Astrocyte (in vitro differentiated cells and primary cell): ENCODE measurements at regions not wholly inside any gene's neighbourhood (a gene's known extent, or its start where the extent isn't known, plus 50 kb on each side); places are given as distances from the start of the nearest gene placed in this dataset.

Experiments used
- DNase-seq: peaks from one replicate; pipeline ENCODE4 v3.0.0-alpha.2; 2010; ENCODE audit warnings: low read depth
- FAIRE-seq: peaks from 2 replicates; lab custom pipeline; 2011; peaks lifted over from hg19 to GRCh38; lab: Jason Lieb, UNC
- H2AFZ ChIP-seq: 2 replicates; pipeline ENCODE4 v1.6.0; 2012; ENCODE audit warnings: low read depth, low read length, inconsistent platforms
- H3K27ac ChIP-seq: 2 replicates; pipeline ENCODE4 v1.5.1; 2011; ENCODE audit warnings: low read depth, low read length, inconsistent platforms
- H3K27me3 ChIP-seq: 2 replicates; pipeline ENCODE4 v1.6.0; 2011; ENCODE audit warnings: low read length, inconsistent platforms; ENCODE audit not compliant: insufficient read depth
- H3K36me3 ChIP-seq: 2 replicates; pipeline ENCODE4 v1.5.1; 2011; ENCODE audit warnings: low read length, inconsistent platforms; ENCODE audit not compliant: insufficient read depth
- H3K4me1 ChIP-seq: 2 replicates; pipeline ENCODE4 v1.5.1; 2011; ENCODE audit warnings: low read length, inconsistent platforms; ENCODE audit not compliant: insufficient read depth
- H3K4me2 ChIP-seq: 2 replicates; pipeline ENCODE4 v1.6.0; 2012; ENCODE audit warnings: low read length, inconsistent platforms
- H3K4me3 ChIP-seq: 2 replicates; pipeline ENCODE4 v1.5.1; 2011; ENCODE audit warnings: low read depth, mild to moderate bottlenecking, low read length, inconsistent platforms; ENCODE audit not compliant: insufficient read depth
- H3K79me2 ChIP-seq: 2 replicates; pipeline ENCODE4 v1.6.0; 2012; ENCODE audit warnings: mild to moderate bottlenecking, low read length, inconsistent platforms; ENCODE audit not compliant: insufficient read depth
- H3K9ac ChIP-seq: 2 replicates; pipeline ENCODE4 v1.6.0; 2012; ENCODE audit warnings: mild to moderate bottlenecking, low read length, inconsistent platforms
- H3K9me3 ChIP-seq: 2 replicates; pipeline ENCODE4 v1.5.1; 2012; ENCODE audit warnings: low read depth, mild to moderate bottlenecking, low read length, inconsistent platforms; ENCODE audit not compliant: insufficient read depth
- H4K20me1 ChIP-seq: 2 replicates; pipeline ENCODE4 v1.6.0; 2012; ENCODE audit warnings: low read length, inconsistent platforms; ENCODE audit not compliant: insufficient read depth
- H3K27ac Mint-ChIP-seq: one replicate; pipeline ENCODE4 v1.8.0; 2021; ENCODE audit warnings: mild to moderate bottlenecking, mixed read lengths; ENCODE audit not compliant: unreplicated experiment
- H3K27me3 Mint-ChIP-seq: one replicate; pipeline ENCODE4 v1.8.0; 2021; ENCODE audit warnings: low read depth, mixed read lengths; ENCODE audit not compliant: unreplicated experiment
- H3K36me3 Mint-ChIP-seq: one replicate; pipeline ENCODE4 v1.8.0; 2021; ENCODE audit warnings: low read depth, mixed read lengths; ENCODE audit not compliant: unreplicated experiment
- H3K4me1 Mint-ChIP-seq: one replicate; pipeline ENCODE4 v1.8.0; 2021; ENCODE audit warnings: low read depth, mixed read lengths; ENCODE audit not compliant: unreplicated experiment
- H3K4me3 Mint-ChIP-seq: one replicate; pipeline ENCODE4 v1.8.0; 2021; ENCODE audit warnings: mild to moderate bottlenecking, moderate library complexity, mixed read lengths; ENCODE audit not compliant: unreplicated experiment
- H3K9me3 Mint-ChIP-seq: one replicate; pipeline ENCODE4 v1.8.0; 2021; ENCODE audit warnings: mild to moderate bottlenecking, mixed read lengths; ENCODE audit not compliant: unreplicated experiment
- CTCF ChIP-seq: IDR thresholded peaks from 2 replicates; pipeline ENCODE4 v1.5.1; 2011; ENCODE audit warnings: low read depth, mild to moderate bottlenecking, inconsistent platforms, low read length, moderate library complexity; ENCODE audit not compliant: insufficient read depth
- EZH2 ChIP-seq: IDR thresholded peaks from 2 replicates; pipeline ENCODE4 v1.6.1; 2012; ENCODE audit warnings: mild to moderate bottlenecking, low read length, inconsistent platforms; ENCODE audit not compliant: insufficient read depth

- Mint-ChIP-seq H3K4me3 (no peak overlapping the region), H3K4me1 (no peaks in the 10 kb centered on the region), H3K27ac (no peak overlapping the region), H3K9me3 (peaks cover 7% of the 10 kb centered on the region), H3K27me3 (peaks cover 34% of the 10 kb centered on the region), H3K36me3 (no peaks in the 10 kb centered on the region)
- Histone ChIP-seq H3K9ac (no peak overlapping the region), H3K9me3 (no peaks in the 10 kb centered on the region), H3K4me1 (no peaks in the 10 kb centered on the region), H3K36me3 (no peaks in the 10 kb centered on the region), H4K20me1 (no peaks in the 10 kb centered on the region), H3K79me2 (no peaks in the 10 kb centered on the region), H3K4me3 (no peak overlapping the region), H2AFZ (no peak overlapping the region), H3K27ac (no peak overlapping the region), H3K27me3 (no peaks in the 10 kb centered on the region), H3K4me2 (no peak overlapping the region)
- no peak for DNase-seq
- FAIRE-seq, result no peak
- TF ChIP-seq EZH2 (no peak), CTCF (no peak)
Observed at GRCh38 chr11:116647305-116648080, 125.3 kb downstream of the BUD13 start.

DNA sequence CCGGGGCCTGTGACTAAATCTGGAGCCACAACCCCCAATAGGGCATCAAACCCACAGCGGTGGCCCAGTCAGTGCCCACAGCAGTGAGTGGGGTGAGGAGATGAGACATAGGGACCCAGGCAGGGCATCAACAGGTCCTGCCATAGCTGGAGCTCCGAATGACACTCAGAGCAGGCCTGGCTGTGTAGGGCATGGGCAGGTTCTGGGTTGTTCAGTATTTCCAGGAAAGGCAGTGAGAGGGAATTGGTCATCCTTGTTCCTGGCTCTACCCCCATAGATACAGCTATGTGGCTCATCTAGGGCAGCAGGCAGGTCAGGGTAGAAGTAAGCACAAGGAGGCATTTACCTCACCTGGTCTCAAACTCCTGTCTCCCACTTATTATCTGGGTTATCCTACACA is 126.6 kb downstream of the BUD13 start:
- Histone ChIP-seq H3K27me3 (no peaks in the 10 kb centered on the region), H3K9ac (no peak overlapping the region), H3K36me3 (no peaks in the 10 kb centered on the region), H3K4me2 (no peak overlapping the region), H3K9me3 (no peaks in the 10 kb centered on the region), H3K4me3 (no peak overlapping the region), H3K4me1 (no peaks in the 10 kb centered on the region), H2AFZ (no peak overlapping the region), H3K27ac (no peak overlapping the region), H4K20me1 (no peaks in the 10 kb centered on the region), H3K79me2 (no peaks in the 10 kb centered on the region)
- Mint-ChIP-seq H3K4me3 (no peak overlapping the region), H3K27ac (no peak overlapping the region), H3K4me1 (no peaks in the 10 kb centered on the region), H3K27me3 (peaks cover 39% of the 10 kb centered on the region), H3K9me3 (peaks cover 7% of the 10 kb centered on the region), H3K36me3 (no peaks in the 10 kb centered on the region)
- no peak for DNase-seq
- TF ChIP-seq CTCF (no peak), EZH2 (no peak)
- FAIRE-seq, result no peak

DNA sequence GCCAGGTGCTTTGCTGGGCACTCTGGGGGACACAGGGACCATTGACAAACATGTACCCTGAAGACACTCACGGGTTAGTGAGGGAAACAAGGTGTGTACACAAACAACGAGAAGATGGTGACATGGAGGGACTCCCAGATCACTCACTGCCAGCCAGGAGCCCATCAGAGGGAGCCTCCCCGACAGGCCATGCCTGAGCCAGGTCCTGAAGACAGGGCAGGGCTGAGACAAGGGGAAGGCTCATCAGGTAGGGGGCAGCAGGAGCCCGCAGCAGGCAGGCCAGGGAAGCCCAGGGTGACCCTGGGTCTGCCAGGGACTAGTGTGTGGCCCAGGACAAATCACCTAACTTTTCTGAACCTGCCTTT is 127.9 kb downstream of the BUD13 start:
- FAIRE-seq, result no peak
- Histone ChIP-seq H4K20me1 (no peaks in the 10 kb centered on the region), H3K4me3 (no peak overlapping the region), H3K36me3 (no peaks in the 10 kb centered on the region), H3K27me3 (no peaks in the 10 kb centered on the region), H3K4me2 (no peak overlapping the region), H2AFZ (no peak overlapping the region), H3K4me1 (no peaks in the 10 kb centered on the region), H3K27ac (no peak overlapping the region), H3K79me2 (no peaks in the 10 kb centered on the region), H3K9ac (no peak overlapping the region), H3K9me3 (no peaks in the 10 kb centered on the region)
- Mint-ChIP-seq H3K27ac (no peak overlapping the region), H3K27me3 (peaks cover 32% of the 10 kb centered on the region), H3K4me3 (no peak overlapping the region), H3K9me3 (peaks cover 7% of the 10 kb centered on the region), H3K4me1 (no peaks in the 10 kb centered on the region), H3K36me3 (no peaks in the 10 kb centered on the region)
- no peak for DNase-seq
- TF ChIP-seq EZH2 (no peak), CTCF (no peak)
